ENCODE measurements at regions not wholly inside any gene's neighbourhood (a gene's known extent, or its start where the extent isn't known, plus 50 kb on each side); places are given as distances from the start of the nearest gene placed in this dataset.
A peak's percentile ranks its signal among the peaks of the same experiment; 100 is the strongest.

- ATAC-seq (peak; percentile 73), DNase-seq (no peak)
- Histone ChIP-seq H3K9me3 (ENCODE audit: control insufficient read depth in 2 of 3, low read length in 3 of 3) (no peaks in the 10 kb centered on the region), H3K27ac (ENCODE audit: low read depth, low read length) (no peak overlapping the region), H3K4me1 (ENCODE audit: control insufficient read depth in 2 of 2, insufficient read depth in 2 of 2, low read length in 2 of 2) (no peaks in the 10 kb centered on the region), H3K27me3 (ENCODE audit: control insufficient read depth in 2 of 2, insufficient read depth in 2 of 2, low read length in 2 of 2) (no peaks in the 10 kb centered on the region), H3K4me3 (ENCODE audit: low read length) (no peak overlapping the region), H3K36me3 (ENCODE audit: control insufficient read depth in 2 of 3, insufficient read depth in 3 of 3, low read length in 3 of 3) (no peaks in the 10 kb centered on the region)
- H3K9me3 Mint-ChIP-seq: peaks cover 0 to 4% (median 0%) of the 10 kb centered on the region in 11 donors
- CTCF ChIA-PET: no interaction called here
- H3K27ac Mint-ChIP-seq: no peak overlapping the region
- intact Hi-C loops (cut with micrococcal nuclease): loop anchor here in 1 of 2 donors (5.0 kb wide), 1 partner anchor 38 kb away; no protein-coding TSS in a partner anchor
- peaks cover 0 to 3% (median 0%) of the 10 kb centered on the region in 5 donors for H3K27me3 Mint-ChIP-seq
- POLR2A ChIA-PET: no interaction called here
- H3K4me3 Mint-ChIP-seq: no peak overlapping the region
- H3K36me3 Mint-ChIP-seq: peaks cover 0 to 6% (median 0%) of the 10 kb centered on the region in 5 donors
- peaks cover 0 to 12% (median 3%) of the 10 kb centered on the region in 7 donors for H3K4me1 Mint-ChIP-seq
Observed at GRCh38 chr3:46135475-46135874, 72.6 kb downstream of the CCR1 start.

GRCh38 chr3:46133285-46133684 lies 74.8 kb downstream of the CCR1 start:
- H3K36me3 Mint-ChIP-seq: peaks cover 0 to 13% (median 0%) of the 10 kb centered on the region in 5 donors
- H3K9me3 Mint-ChIP-seq: peaks cover 0 to 4% (median 0%) of the 10 kb centered on the region in 11 donors
- no peak overlapping the region for H3K27ac ChIP-seq (ENCODE audit: low read depth, low read length)
- no peaks in the 10 kb centered on the region for H3K9me3 ChIP-seq (ENCODE audit: control insufficient read depth in 2 of 3, low read length in 3 of 3)
- ChIA-PET POLR2A (no interaction called here), CTCF (no interaction called here)
- no peak for DNase-seq
- H3K4me1 ChIP-seq (ENCODE audit: control insufficient read depth in 2 of 2, insufficient read depth in 2 of 2, low read length in 2 of 2): peaks cover 8 to 11% of the 10 kb centered on the region in 2 donors
- no peak overlapping the region for H3K27ac Mint-ChIP-seq
- no peak overlapping the region for H3K4me3 Mint-ChIP-seq
- no peaks in the 10 kb centered on the region for H3K36me3 ChIP-seq (ENCODE audit: control insufficient read depth in 2 of 3, insufficient read depth in 3 of 3, low read length in 3 of 3)
- H3K27me3 Mint-ChIP-seq: peaks cover 0 to 3% (median 0%) of the 10 kb centered on the region in 5 donors
- H3K4me3 ChIP-seq (ENCODE audit: low read length): no peak overlapping the region
- peaks cover 15 to 30% (median 20%) of the 10 kb centered on the region in 7 donors for H3K4me1 Mint-ChIP-seq
- ATAC-seq: no peak
- H3K27me3 ChIP-seq (ENCODE audit: control insufficient read depth in 2 of 2, insufficient read depth in 2 of 2, low read length in 2 of 2): no peaks in the 10 kb centered on the region
- intact Hi-C loops (cut with micrococcal nuclease): no loop called here

- intact Hi-C loops (cut with micrococcal nuclease): no loop called here
- Mint-ChIP-seq H3K9me3 (peaks cover 0 to 3% (median 0%) of the 10 kb centered on the region in 11 donors), H3K4me1 (peaks cover 15 to 36% (median 20%) of the 10 kb centered on the region in 7 donors), H3K27ac (no peak overlapping the region), H3K36me3 (peaks cover 0 to 14% (median 0%) of the 10 kb centered on the region in 5 donors), H3K27me3 (peaks cover 0 to 6% (median 0%) of the 10 kb centered on the region in 5 donors), H3K4me3 (no peak overlapping the region)
- ATAC-seq (no peak), DNase-seq (no peak)
- H3K4me1 ChIP-seq (ENCODE audit: control insufficient read depth in 2 of 2, insufficient read depth in 2 of 2, low read length in 2 of 2): peaks cover 8 to 11% of the 10 kb centered on the region in 2 donors
- no peak overlapping the region for H3K27ac ChIP-seq (ENCODE audit: low read depth, low read length)
- POLR2A ChIA-PET: no interaction called here
- no peak overlapping the region for H3K4me3 ChIP-seq (ENCODE audit: low read length)
- no peaks in the 10 kb centered on the region for H3K36me3 ChIP-seq (ENCODE audit: control insufficient read depth in 2 of 3, insufficient read depth in 3 of 3, low read length in 3 of 3)
- CTCF ChIA-PET: no interaction called here
- H3K9me3 ChIP-seq (ENCODE audit: control insufficient read depth in 2 of 3, low read length in 3 of 3): no peaks in the 10 kb centered on the region
- H3K27me3 ChIP-seq (ENCODE audit: control insufficient read depth in 2 of 2, insufficient read depth in 2 of 2, low read length in 2 of 2): no peaks in the 10 kb centered on the region
Observed at GRCh38 chr3:46132565-46132964, 75.5 kb downstream of the CCR1 start.

- H3K4me3 Mint-ChIP-seq: no peak overlapping the region
- Histone ChIP-seq H3K27me3 (ENCODE audit: control insufficient read depth in 2 of 2, insufficient read depth in 2 of 2, low read length in 2 of 2) (no peaks in the 10 kb centered on the region), H3K4me1 (ENCODE audit: control insufficient read depth in 2 of 2, insufficient read depth in 2 of 2, low read length in 2 of 2) (peaks cover 8 to 11% of the 10 kb centered on the region in 2 donors), H3K4me3 (ENCODE audit: low read length) (no peak overlapping the region), H3K36me3 (ENCODE audit: control insufficient read depth in 2 of 3, insufficient read depth in 3 of 3, low read length in 3 of 3) (no peaks in the 10 kb centered on the region), H3K9me3 (ENCODE audit: control insufficient read depth in 2 of 3, low read length in 3 of 3) (no peaks in the 10 kb centered on the region), H3K27ac (ENCODE audit: low read depth, low read length) (no peak overlapping the region)
- ATAC-seq (no peak), DNase-seq (no peak)
- H3K4me1 Mint-ChIP-seq: peaks cover 15 to 39% (median 20%) of the 10 kb centered on the region in 7 donors
- ChIA-PET CTCF (no interaction called here), POLR2A (no interaction called here)
- peaks cover 0 to 8% (median 0%) of the 10 kb centered on the region in 5 donors for H3K27me3 Mint-ChIP-seq
- intact Hi-C loops (cut with micrococcal nuclease): no loop called here
- H3K9me3 Mint-ChIP-seq: peaks cover 0 to 3% (median 0%) of the 10 kb centered on the region in 11 donors
- H3K36me3 Mint-ChIP-seq: peaks cover 0 to 13% (median 0%) of the 10 kb centered on the region in 5 donors
- H3K27ac Mint-ChIP-seq: no peak overlapping the region
Observed at GRCh38 chr3:46131884-46132450, 76.1 kb downstream of the CCR1 start.

GRCh38 chr3:46130631-46131310 lies 77.3 kb downstream of the CCR1 start:
- H3K9me3 ChIP-seq (ENCODE audit: control insufficient read depth in 2 of 3, low read length in 3 of 3): no peaks in the 10 kb centered on the region
- Mint-ChIP-seq H3K27me3 (peaks cover 0 to 19% (median 0%) of the 10 kb centered on the region in 5 donors), H3K27ac (peak overlapping the region in 1 of 9 donors; percentile 76), H3K36me3 (peaks cover 0 to 16% (median 0%) of the 10 kb centered on the region in 5 donors), H3K9me3 (peaks cover 0 to 4% (median 0%) of the 10 kb centered on the region in 11 donors), H3K4me3 (peak overlapping the region in 1 of 10 donors; percentile 55), H3K4me1 (peaks cover 15 to 42% (median 20%) of the 10 kb centered on the region in 7 donors)
- no peaks in the 10 kb centered on the region for H3K27me3 ChIP-seq (ENCODE audit: control insufficient read depth in 2 of 2, insufficient read depth in 2 of 2, low read length in 2 of 2)
- H3K4me1 ChIP-seq (ENCODE audit: control insufficient read depth in 2 of 2, insufficient read depth in 2 of 2, low read length in 2 of 2): peaks cover 8 to 11% of the 10 kb centered on the region in 2 donors
- intact Hi-C loops (cut with micrococcal nuclease): no loop called here
- ATAC-seq (peak; percentile 37), DNase-seq (no peak)
- ChIA-PET POLR2A (no interaction called here), CTCF (no interaction called here)
- H3K4me3 ChIP-seq (ENCODE audit: low read length): no peak overlapping the region
- H3K27ac ChIP-seq (ENCODE audit: low read depth, low read length): no peak overlapping the region
- no peaks in the 10 kb centered on the region for H3K36me3 ChIP-seq (ENCODE audit: control insufficient read depth in 2 of 3, insufficient read depth in 3 of 3, low read length in 3 of 3)

GRCh38 chr3:46129588-46130272 lies 78.4 kb downstream of the CCR1 start:
- Histone ChIP-seq H3K36me3 (ENCODE audit: control insufficient read depth in 2 of 3, insufficient read depth in 3 of 3, low read length in 3 of 3) (no peaks in the 10 kb centered on the region), H3K27me3 (ENCODE audit: control insufficient read depth in 2 of 2, insufficient read depth in 2 of 2, low read length in 2 of 2) (no peaks in the 10 kb centered on the region), H3K4me3 (ENCODE audit: low read length) (no peak overlapping the region), H3K4me1 (ENCODE audit: control insufficient read depth in 2 of 2, insufficient read depth in 2 of 2, low read length in 2 of 2) (peaks cover 8 to 11% of the 10 kb centered on the region in 2 donors), H3K9me3 (ENCODE audit: control insufficient read depth in 2 of 3, low read length in 3 of 3) (no peaks in the 10 kb centered on the region), H3K27ac (ENCODE audit: low read depth, low read length) (no peak overlapping the region)
- peaks cover 0 to 4% (median 0%) of the 10 kb centered on the region in 11 donors for H3K9me3 Mint-ChIP-seq
- peaks cover 15 to 42% (median 20%) of the 10 kb centered on the region in 7 donors for H3K4me1 Mint-ChIP-seq
- peak; percentile 27 for ATAC-seq
- H3K4me3 Mint-ChIP-seq: peak overlapping the region in 1 of 10 donors; percentile 55
- peak overlapping the region in 3 of 9 donors; percentile 1 to 76 (median 19) for H3K27ac Mint-ChIP-seq
- intact Hi-C loops (cut with micrococcal nuclease): loop anchor here in 1 of 2 donors (2.0 kb wide), 1 partner anchor 19 kb away; no protein-coding TSS in a partner anchor
- POLR2A ChIA-PET: no interaction called here
- peaks cover 0 to 20% (median 0%) of the 10 kb centered on the region in 5 donors for H3K36me3 Mint-ChIP-seq
- H3K27me3 Mint-ChIP-seq: peaks cover 0 to 26% (median 0%) of the 10 kb centered on the region in 5 donors
- DNase-seq: peak in 2 of 9 donors; percentile 2 to 6
- CTCF ChIA-PET: no interaction called here

Data from naive thymus-derived CD4-positive, alpha-beta T cell (primary cell).